H9 (cell line): ENCODE measurements at regions not wholly inside any gene's neighbourhood (a gene's known extent, or its start where the extent isn't known, plus 50 kb on each side); places are given as distances from the start of the nearest gene placed in this dataset.

Experiments
- DNase-seq: peaks from one replicate; pipeline ENCODE4 v3.0.0-alpha.2; 2017
- H2AFZ ChIP-seq: one replicate; pipeline ENCODE4 v1.6.1; 2013; ENCODE audit warnings: mild to moderate bottlenecking, low read length, control low read depth, moderate library complexity
- H2AK5ac ChIP-seq: 2 replicates; pipeline ENCODE4 v1.6.1; 2013; ENCODE audit warnings: low read length, control low read depth, mixed read lengths; ENCODE audit not compliant: insufficient read length
- H2BK120ac ChIP-seq: one replicate; pipeline ENCODE4 v1.6.1; 2013; ENCODE audit warnings: low read depth, mild to moderate bottlenecking, low read length, control low read depth, inconsistent platforms; ENCODE audit not compliant: poor library complexity, severe bottlenecking
- H2BK12ac ChIP-seq: 2 replicates; pipeline ENCODE4 v1.6.1; 2013; ENCODE audit warnings: low read length, control low read depth, mixed read lengths, low read depth; ENCODE audit not compliant: insufficient read length
- H2BK15ac ChIP-seq: 2 replicates; pipeline ENCODE4 v1.6.1; 2013; ENCODE audit warnings: low read depth, low read length, control low read depth
- H2BK20ac ChIP-seq: one replicate; pipeline ENCODE4 v1.6.1; 2013; ENCODE audit warnings: low read depth, mild to moderate bottlenecking, low read length, control low read depth, inconsistent platforms; ENCODE audit not compliant: poor library complexity, severe bottlenecking
- H2BK5ac ChIP-seq: 2 replicates; pipeline ENCODE4 v1.6.1; 2013; ENCODE audit warnings: low read length, control low read depth, mixed read lengths; ENCODE audit not compliant: insufficient read length
- H3K14ac ChIP-seq: 2 replicates; pipeline ENCODE4 v1.6.1; 2013; ENCODE audit warnings: low read length, control low read depth; ENCODE audit not compliant: insufficient read depth
- H3K18ac ChIP-seq: 2 replicates; pipeline ENCODE4 v1.6.1; 2013; ENCODE audit warnings: low read depth, mild to moderate bottlenecking, mixed read lengths, low read length, control low read depth; ENCODE audit not compliant: insufficient read length
- H3K23ac ChIP-seq: 2 replicates; pipeline ENCODE4 v1.6.1; 2013; ENCODE audit warnings: low read length, control low read depth, mixed read lengths, low read depth; ENCODE audit not compliant: insufficient read length
- H3K23me2 ChIP-seq: 2 replicates; pipeline ENCODE4 v1.6.1; 2013; ENCODE audit warnings: low read depth, mild to moderate bottlenecking, mixed read lengths, low read length, control low read depth; ENCODE audit not compliant: insufficient read length, poor library complexity, severe bottlenecking
- H3K27ac ChIP-seq: 2 replicates; pipeline ENCODE4 v1.5.1; 2013; ENCODE audit warnings: low read length, control low read depth, mixed read lengths, low read depth; ENCODE audit not compliant: insufficient read length
- H3K27me3 ChIP-seq: 2 replicates; pipeline ENCODE4 v1.6.1; 2013; ENCODE audit warnings: low read length, control low read depth, inconsistent platforms; ENCODE audit not compliant: insufficient read depth
- H3K4ac ChIP-seq: 2 replicates; pipeline ENCODE4 v1.6.1; 2013; ENCODE audit warnings: low read depth, mild to moderate bottlenecking, control low read depth, inconsistent platforms, low read length, moderate library complexity
- H3K4me1 ChIP-seq: 2 replicates; pipeline ENCODE4 v1.6.1; 2013; ENCODE audit warnings: low read length, control low read depth, inconsistent platforms; ENCODE audit not compliant: insufficient read depth
- H3K4me2 ChIP-seq: 2 replicates; pipeline ENCODE4 v1.6.1; 2013; ENCODE audit warnings: low read length, control low read depth, mixed read lengths; ENCODE audit not compliant: insufficient read length, insufficient read depth
- H3K56ac ChIP-seq: 2 replicates; pipeline ENCODE4 v1.6.1; 2013; ENCODE audit warnings: low read depth, mild to moderate bottlenecking, mixed read lengths, low read length, control low read depth; ENCODE audit not compliant: insufficient read length
- H3K79me1 ChIP-seq: 2 replicates; pipeline ENCODE4 v1.6.1; 2013; ENCODE audit warnings: low read depth, mild to moderate bottlenecking, moderate library complexity, low read length, control low read depth, inconsistent platforms; ENCODE audit not compliant: insufficient read depth, poor library complexity, severe bottlenecking
- H3K79me2 ChIP-seq: 2 replicates; pipeline ENCODE4 v1.6.1; 2013; ENCODE audit warnings: low read length, control low read depth, inconsistent platforms; ENCODE audit not compliant: insufficient read depth
- H3K9ac ChIP-seq: 2 replicates; pipeline ENCODE4 v1.6.1; 2013; ENCODE audit warnings: low read length, control low read depth, mixed read lengths; ENCODE audit not compliant: insufficient read length; ENCODE audit errors: extremely low read depth
- H3K9me3 ChIP-seq: one replicate; pipeline ENCODE4 v1.6.1; 2013; ENCODE audit warnings: low read depth, low read length, inconsistent platforms; ENCODE audit not compliant: control insufficient read depth
- H3T11ph ChIP-seq: one replicate; pipeline ENCODE4 v1.6.1; 2013; ENCODE audit warnings: mild to moderate bottlenecking, low read length, control low read depth, inconsistent platforms
- H4K20me1 ChIP-seq: one replicate; pipeline ENCODE4 v1.6.1; 2013; ENCODE audit not compliant: control insufficient read depth, insufficient read length, insufficient read depth
- H4K5ac ChIP-seq: 2 replicates; pipeline ENCODE4 v1.6.1; 2013; ENCODE audit warnings: low read depth, mild to moderate bottlenecking, mixed read lengths, low read length, control low read depth; ENCODE audit not compliant: insufficient read length
- H4K8ac ChIP-seq: replicated peaks from 2 replicates; pipeline ENCODE4 v1.6.1; 2013; ENCODE audit warnings: low read length, control low read depth, mixed read lengths, low read depth; ENCODE audit not compliant: insufficient read length
- H4K91ac ChIP-seq: 2 replicates; pipeline ENCODE4 v1.6.1; 2013; ENCODE audit warnings: low read depth, mild to moderate bottlenecking, moderate library complexity, mixed read lengths, low read length, control low read depth; ENCODE audit not compliant: insufficient read length
- H3K27ac Mint-ChIP-seq, 3 experiments: 2 replicates in 2 of 3; 3 replicates in 1 of 3; pipeline ENCODE4 v1.8.0; 2020 to 2021; ENCODE audit warnings: mixed read lengths in 3 of 3, mild to moderate bottlenecking in 1 of 3, moderate library complexity in 1 of 3
- H3K27me3 Mint-ChIP-seq: 2 replicates; pipeline ENCODE4 v1.8.0; 2021; ENCODE audit warnings: low read depth, mild to moderate bottlenecking, moderate library complexity, mixed read lengths
- H3K36me3 Mint-ChIP-seq, 3 experiments: 2 replicates in 2 of 3; 3 replicates in 1 of 3; pipeline ENCODE4 v1.8.0; 2020 to 2021; ENCODE audit warnings: low read depth in 3 of 3, mixed read lengths in 3 of 3; ENCODE audit not compliant: insufficient read depth in 1 of 3
- H3K4me1 Mint-ChIP-seq, 2 experiments: 2 replicates each; pipeline ENCODE4 v1.8.0; 2020; ENCODE audit warnings: mixed read lengths in 2 of 2
- H3K4me3 Mint-ChIP-seq, 2 experiments: 2 replicates in 1 of 2; 3 replicates in 1 of 2; pipeline ENCODE4 v1.8.0; 2020 to 2021; ENCODE audit warnings: mild to moderate bottlenecking in 2 of 2, mixed read lengths in 2 of 2, moderate library complexity in 1 of 2
- H3K9me3 Mint-ChIP-seq, 2 experiments: 2 replicates in 1 of 2; 3 replicates in 1 of 2; pipeline ENCODE4 v1.8.0; 2020; ENCODE audit warnings: mild to moderate bottlenecking in 2 of 2, mixed read lengths in 2 of 2, moderate library complexity in 1 of 2
- WGBS: extraction: QIAGEN DNeasy Blood & Tissue Kit; methylation state at CpG from one replicate; pipeline ENCODE4 v1.1.7; 2013; ENCODE audit warnings: missing lambda C conversion rate, low lambda C conversion rate, mixed read lengths; ENCODE audit not compliant: insufficient read length; ENCODE audit errors: extremely low coverage; 5-methylcytosine and 5-hydroxymethylcytosine counted together
- TF ChIP-seq, protein P1 (sequence below): fragments of 200-600 bp; sonication (generic); conservative IDR thresholded peaks from 3 replicates; pipeline ENCODE4 v1.8.0; 2021; ENCODE audit warnings: antibody characterized with exemption, mild to moderate bottlenecking

DNA sequence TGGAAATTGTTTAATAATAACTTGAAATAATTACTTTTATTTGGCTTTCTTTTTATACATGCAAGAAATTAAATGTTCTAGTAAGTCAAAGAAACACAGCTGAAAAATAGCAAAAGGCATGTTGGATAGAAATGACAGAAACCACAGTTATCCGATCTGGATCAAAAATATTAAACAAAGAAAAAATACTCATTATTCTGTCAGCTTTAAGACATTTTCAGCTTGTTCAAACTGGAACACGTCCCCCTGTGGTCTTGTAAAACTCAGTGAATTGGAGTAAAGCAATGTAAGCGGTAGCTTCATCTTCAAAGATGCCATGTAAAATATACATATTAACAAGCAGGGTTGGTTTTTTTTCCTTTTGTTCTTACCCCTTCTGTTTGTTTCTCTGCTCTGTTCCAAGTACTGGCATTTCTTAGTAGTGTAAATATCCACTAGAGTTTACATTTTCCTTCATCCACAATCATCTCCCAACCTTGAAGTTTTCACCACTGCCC lies 223.4 kb downstream of the IGSF11 start:
- H3K4ac ChIP-seq, result no peak overlapping the region
- H2AK5ac ChIP-seq, result no peak overlapping the region
- no peak overlapping the region for H3K18ac ChIP-seq
- H2BK12ac ChIP-seq, result no peak overlapping the region
- Mint-ChIP-seq H3K27me3 (no peaks in the 10 kb centered on the region), H3K27ac (no peak overlapping the region), H3K36me3 (peaks cover 0 to 8% (median 0%) of the 10 kb centered on the region in 3 experiments; a peak in 3 of 7 replicates), H3K9me3 (peaks cover 3 to 9% of the 10 kb centered on the region in 2 experiments; a peak in 3 of 5 replicates), H3K4me3 (no peak overlapping the region), H3K4me1 (peaks cover 2 to 9% of the 10 kb centered on the region in 2 experiments; a peak in 3 of 4 replicates)
- no peaks in the 10 kb centered on the region for H3K23me2 ChIP-seq
- H3T11ph ChIP-seq, result no peak overlapping the region
- H3K79me2 ChIP-seq, result no peaks in the 10 kb centered on the region
- no peak overlapping the region for H4K5ac ChIP-seq
- no peak overlapping the region for H2AFZ ChIP-seq
- no peak overlapping the region for H4K91ac ChIP-seq
- no CpG with 5 or more reads among the region's 3 CpGs for WGBS
- H3K4me2 ChIP-seq, result no peak overlapping the region
- H2BK15ac ChIP-seq, result no peak overlapping the region
- H4K20me1 ChIP-seq, result no peaks in the 10 kb centered on the region
- TF ChIP-seq, protein P1, sequence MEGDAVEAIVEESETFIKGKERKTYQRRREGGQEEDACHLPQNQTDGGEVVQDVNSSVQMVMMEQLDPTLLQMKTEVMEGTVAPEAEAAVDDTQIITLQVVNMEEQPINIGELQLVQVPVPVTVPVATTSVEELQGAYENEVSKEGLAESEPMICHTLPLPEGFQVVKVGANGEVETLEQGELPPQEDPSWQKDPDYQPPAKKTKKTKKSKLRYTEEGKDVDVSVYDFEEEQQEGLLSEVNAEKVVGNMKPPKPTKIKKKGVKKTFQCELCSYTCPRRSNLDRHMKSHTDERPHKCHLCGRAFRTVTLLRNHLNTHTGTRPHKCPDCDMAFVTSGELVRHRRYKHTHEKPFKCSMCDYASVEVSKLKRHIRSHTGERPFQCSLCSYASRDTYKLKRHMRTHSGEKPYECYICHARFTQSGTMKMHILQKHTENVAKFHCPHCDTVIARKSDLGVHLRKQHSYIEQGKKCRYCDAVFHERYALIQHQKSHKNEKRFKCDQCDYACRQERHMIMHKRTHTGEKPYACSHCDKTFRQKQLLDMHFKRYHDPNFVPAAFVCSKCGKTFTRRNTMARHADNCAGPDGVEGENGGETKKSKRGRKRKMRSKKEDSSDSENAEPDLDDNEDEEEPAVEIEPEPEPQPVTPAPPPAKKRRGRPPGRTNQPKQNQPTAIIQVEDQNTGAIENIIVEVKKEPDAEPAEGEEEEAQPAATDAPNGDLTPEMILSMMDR, result no peak
- no peak overlapping the region for H2BK120ac ChIP-seq
- no peaks in the 10 kb centered on the region for H3K79me1 ChIP-seq
- H4K8ac ChIP-seq, result no peak overlapping the region
- H2BK5ac ChIP-seq, result no peak overlapping the region
- H3K14ac ChIP-seq, result no peak overlapping the region
- H3K27me3 ChIP-seq, result no peaks in the 10 kb centered on the region
- no peaks in the 10 kb centered on the region for H3K9me3 ChIP-seq
- H3K23ac ChIP-seq, result no peak overlapping the region
- no peak overlapping the region for H3K27ac ChIP-seq
- DNase-seq, result no peak
- H3K9ac ChIP-seq, result no peak overlapping the region
- H2BK20ac ChIP-seq, result no peak overlapping the region
- no peaks in the 10 kb centered on the region for H3K4me1 ChIP-seq
- H3K56ac ChIP-seq, result no peak overlapping the region
